Panc1 (cell line): ENCODE measurements at regions not wholly inside any gene's neighbourhood (a gene's known extent, or its start where the extent isn't known, plus 50 kb on each side); places are given as distances from the start of the nearest gene placed in this dataset.
"Not testable (repeated sequence)": the region's sequence is repeated elsewhere in the genome, so short reads cannot be mapped to it uniquely, and the experiment has no call there.

ENCODE experiments used
- CTCF ChIP-seq: fragments of 450-650 bp; IDR thresholded peaks from 2 replicates; pipeline ENCODE4 v1.5.1; 2017; ENCODE audit warnings: mild to moderate bottlenecking
- POLR2AphosphoS5 ChIP-seq: IDR thresholded peaks from 2 replicates; pipeline ENCODE4 v1.6.1; 2012; ENCODE audit warnings: mild to moderate bottlenecking, low read depth, low read length, moderate library complexity
- TCF7L2 ChIP-seq: IDR thresholded peaks from 2 replicates; pipeline ENCODE4 v1.6.1; 2011; ENCODE audit warnings: mild to moderate bottlenecking, low read depth, low read length, inconsistent platforms

- TF ChIP-seq CTCF, TCF7L2, POLR2AphosphoS5: not testable (repeated sequence)
These were observed 258.7 kb downstream of the LRRC70 start for GRCh38 chr5:62837330-62837729.
